B cell (primary cell): ENCODE measurements at regions not wholly inside any gene's neighbourhood (a gene's known extent, or its start where the extent isn't known, plus 50 kb on each side); places are given as distances from the start of the nearest gene placed in this dataset.

Experiments
- ATAC-seq: fragments of 200-7000 bp; cut with Tn5 transposase; one replicate; pipeline ENCODE4 v1.10.0; 2021; ENCODE audit warnings: low read depth, mild to moderate bottlenecking, moderate number of reproducible peaks, moderate library complexity
- CTCF ChIA-PET: fragments of 350-600 bp; sonication (Branson Sonifier 250); formaldehyde crosslinking; loops from one replicate; lab custom pipeline; 2021; ENCODE audit warnings: antibody characterized with exemption, inconsistent platforms; lab: Charles Lee
- POLR2A ChIA-PET: fragments of 350-600 bp; sonication (Branson Sonifier 250); formaldehyde crosslinking; loops from one replicate; lab custom pipeline; 2021; ENCODE audit warnings: antibody characterized with exemption; lab: Charles Lee
- DNase-seq: peaks from one replicate; pipeline ENCODE4 v3.0.0; 2013
- H2AFZ ChIP-seq: 2 replicates; pipeline ENCODE4 v1.6.1; 2012; ENCODE audit warnings: mild to moderate bottlenecking, low read depth, low read length; ENCODE audit not compliant: insufficient read depth, poor library complexity, severe bottlenecking
- H3K27ac ChIP-seq, 2 donors: 1 replicate in 1 of 2; 2 replicates in 1 of 2; pipeline ENCODE4 v1.5.1; 2012 to 2013; ENCODE audit warnings: low read length in 2 of 2, mild to moderate bottlenecking in 2 of 2, moderate library complexity in 1 of 2
- H3K27me3 ChIP-seq, 4 experiments: fragments of 200-600 bp in 1 of 4; sonication (generic) in 1 of 4; replicated peaks in 1 of 4; 1 replicate in 2 of 4; 2 replicates in 2 of 4; pipeline versions ENCODE4 v1.6.1 to v1.7.0; 2013 to 2016; ENCODE audit warnings: low read length in 3 of 4, mild to moderate bottlenecking in 2 of 4, mixed read lengths in 1 of 4, moderate library complexity in 1 of 4; ENCODE audit not compliant: insufficient read depth in 4 of 4, control insufficient read depth in 3 of 4; ENCODE audit errors: control extremely low read depth in 1 of 4
- H3K36me3 ChIP-seq, 2 experiments: replicated peaks in 1 of 2; 1 replicate in 1 of 2; 2 replicates in 1 of 2; pipeline versions ENCODE4 v1.6.1 to v1.7.1; 2013; ENCODE audit warnings: low read length in 1 of 2; ENCODE audit not compliant: insufficient read depth in 2 of 2, control insufficient read depth in 1 of 2; ENCODE audit errors: control extremely low read depth in 1 of 2, extremely low read depth in 1 of 2
- H3K4me1 ChIP-seq, 2 donors: fragments of 200-600 bp in 1 of 2; sonication (generic) in 1 of 2; 1 replicate in 1 of 2; 2 replicates in 1 of 2; pipeline versions ENCODE4 v1.5.1 to v1.6.1; 2013 to 2017; ENCODE audit warnings: low read length in 2 of 2; ENCODE audit not compliant: control insufficient read depth in 2 of 2, insufficient read depth in 2 of 2
- H3K4me2 ChIP-seq: replicated peaks from 2 replicates; pipeline ENCODE3; 2012; ENCODE audit warnings: mild to moderate bottlenecking, low read depth, low read length; ENCODE audit not compliant: poor library complexity, severe bottlenecking
- H3K4me3 ChIP-seq, 5 experiments: fragments of 200-600 bp in 1 of 5; sonication (generic) in 1 of 5; 1 replicate in 3 of 5; 2 replicates in 2 of 5; pipeline versions ENCODE4 v1.5.1 to v1.7.0; 2011 to 2016; ENCODE audit warnings: low read length in 4 of 5, mild to moderate bottlenecking in 4 of 5, low read depth in 2 of 5, control low read depth in 1 of 5, moderate library complexity in 1 of 5; ENCODE audit not compliant: insufficient read depth in 1 of 5; ENCODE audit errors: control extremely low read depth in 1 of 5, extremely low read depth in 1 of 5
- H3K79me2 ChIP-seq: fragments of 200-600 bp; sonication (generic); one replicate; pipeline ENCODE4 v1.6.0; 2016; ENCODE audit warnings: low read length; ENCODE audit not compliant: control insufficient read depth, insufficient read depth
- H3K9ac ChIP-seq: fragments of 200-600 bp; sonication (generic); 2 replicates; pipeline ENCODE4 v1.6.1; 2017; ENCODE audit warnings: mild to moderate bottlenecking, low read length, moderate library complexity
- H3K9me3 ChIP-seq, 3 donors: one replicate each; pipeline versions ENCODE4 v1.6.1 to v1.7.1; 2013; ENCODE audit warnings: low read length in 2 of 3; ENCODE audit not compliant: control insufficient read depth in 2 of 3, insufficient read depth in 1 of 3; ENCODE audit errors: control extremely low read depth in 1 of 3
- H4K20me1 ChIP-seq: 2 replicates; pipeline ENCODE4 v1.6.0; 2012; ENCODE audit warnings: mild to moderate bottlenecking, low read length; ENCODE audit not compliant: insufficient read depth, control insufficient read depth, poor library complexity, severe bottlenecking
- H3K27ac Mint-ChIP-seq: one replicate; pipeline ENCODE4 v1.8.0; 2021; ENCODE audit warnings: mixed read lengths
- H3K27me3 Mint-ChIP-seq: one replicate; pipeline ENCODE4 v1.8.0; 2021; ENCODE audit warnings: mixed read lengths
- H3K4me1 Mint-ChIP-seq: one replicate; pipeline ENCODE4 v1.8.0; 2021; ENCODE audit warnings: mixed read lengths
- H3K4me3 Mint-ChIP-seq: one replicate; pipeline ENCODE4 v1.8.0; 2021; ENCODE audit warnings: mixed read lengths
- H3K9me3 Mint-ChIP-seq: one replicate; pipeline ENCODE4 v1.8.0; 2022; ENCODE audit warnings: mixed read lengths; ENCODE audit not compliant: insufficient read depth
- CTCF ChIP-seq: fragments of 200-600 bp; IDR thresholded peaks from one replicate; pipeline ENCODE4 v1.8.0; 2022; ENCODE audit warnings: antibody characterized with exemption, mild to moderate bottlenecking
- EZH2 ChIP-seq: IDR thresholded peaks from 2 replicates; pipeline ENCODE4 v1.6.1; 2012; ENCODE audit warnings: borderline replicate concordance, low read depth, mild to moderate bottlenecking, moderate library complexity, low read length; ENCODE audit not compliant: insufficient read depth, poor library complexity, severe bottlenecking
- WGBS: methylation state at CpG from one replicate; pipeline ENCODE4 v1.1.5; 2013; ENCODE audit warnings: missing lambda C conversion rate; ENCODE audit not compliant: insufficient coverage; 5-methylcytosine and 5-hydroxymethylcytosine counted together
- intact Hi-C: fragments of 100-400 bp; cut with micrococcal nuclease; formaldehyde crosslinking; loops from one replicate; pipeline ENCODE4 v1.10.0; 2022

GRCh38 chr4:132513491-132513890 is 635.6 kb upstream of the PCDH10 start:
- 59% methylated on average over 2 of the region's 2 CpGs for WGBS
- H4K20me1 ChIP-seq, result no peaks in the 10 kb centered on the region
- no peak for ATAC-seq
- no peaks in the 10 kb centered on the region for H3K4me1 ChIP-seq
- H3K27me3 Mint-ChIP-seq, result no peaks in the 10 kb centered on the region
- ChIA-PET POLR2A (no interaction called here), CTCF (no interaction called here)
- intact Hi-C loops, result no loop called here
- H3K4me3 ChIP-seq, result no peak overlapping the region
- no peak overlapping the region for H2AFZ ChIP-seq
- H3K27ac ChIP-seq, result no peak overlapping the region
- no peaks in the 10 kb centered on the region for H3K79me2 ChIP-seq
- H3K9me3 ChIP-seq, result no peaks in the 10 kb centered on the region
- H3K9ac ChIP-seq, result no peak overlapping the region
- no peak for DNase-seq
- no peaks in the 10 kb centered on the region for H3K4me1 Mint-ChIP-seq
- H3K27me3 ChIP-seq, result no peaks in the 10 kb centered on the region
- H3K4me3 Mint-ChIP-seq, result no peak overlapping the region
- H3K4me2 ChIP-seq, result no peak overlapping the region
- H3K36me3 ChIP-seq, result no peaks in the 10 kb centered on the region
- no peak for TF ChIP-seq CTCF
- no peak for TF ChIP-seq EZH2
- no peak overlapping the region for H3K27ac Mint-ChIP-seq
- no peaks in the 10 kb centered on the region for H3K9me3 Mint-ChIP-seq

- H3K27me3 Mint-ChIP-seq, result no peaks in the 10 kb centered on the region
- POLR2A ChIA-PET, result no interaction called here
These were observed 622.4 kb upstream of the PCDH10 start for GRCh38 chr4:132526652-132527051.

More at GRCh38 chr4:132526652-132527051, 622.4 kb upstream of the PCDH10 start:
- no peaks in the 10 kb centered on the region for H3K79me2 ChIP-seq
- intact Hi-C loops, result no loop called here
- no peaks in the 10 kb centered on the region for H4K20me1 ChIP-seq
- DNase-seq, result no peak
- H2AFZ ChIP-seq, result no peak overlapping the region
- no peaks in the 10 kb centered on the region for H3K9me3 ChIP-seq
- no peak overlapping the region for H3K27ac ChIP-seq
- ATAC-seq, result no peak
- Mint-ChIP-seq H3K4me3 (no peak overlapping the region), H3K9me3 (peaks cover 2% of the 10 kb centered on the region), H3K4me1 (no peaks in the 10 kb centered on the region), H3K27ac (no peak overlapping the region)
- H3K27me3 ChIP-seq, result no peaks in the 10 kb centered on the region
- no peak for TF ChIP-seq EZH2
- TF ChIP-seq CTCF, result no peak
- no peak overlapping the region for H3K4me3 ChIP-seq
- WGBS, result no CpG with 5 or more reads among the region's 1 CpG
- H3K4me2 ChIP-seq, result no peak overlapping the region
- H3K9ac ChIP-seq, result no peak overlapping the region
- H3K4me1 ChIP-seq, result no peaks in the 10 kb centered on the region
- CTCF ChIA-PET, result no interaction called here
- no peaks in the 10 kb centered on the region for H3K36me3 ChIP-seq
